Left lung (tissue), 4 donors: ENCODE measurements at regions not wholly inside any gene's neighbourhood (a gene's known extent, or its start where the extent isn't known, plus 50 kb on each side); places are given as distances from the start of the nearest gene placed in this dataset.
"Not testable (repeated sequence)": the region's sequence is repeated elsewhere in the genome, so short reads cannot be mapped to it uniquely, and the experiment has no call there.

Experiments
- ATAC-seq: fragments of 200-7000 bp; cut with Tn5 transposase; one replicate; pipeline ENCODE4 v1.9.1; 2020; ENCODE audit warnings: moderate library complexity
- DNase-seq, 4 donors: peaks; one replicate each; pipeline ENCODE4 v3.0.0-alpha.2; 2013 to 2020
- H3K27ac ChIP-seq, 2 donors: fragments of 200-600 bp; sonication (generic) in 1 of 2; one replicate each; pipeline versions ENCODE4 v1.5.0 to v1.8.0; 2020 to 2021
- H3K27me3 ChIP-seq, 2 donors: fragments of 200-600 bp; sonication (generic) in 1 of 2; one replicate each; pipeline versions ENCODE4 v1.5.0 to v1.8.0; 2020 to 2021
- H3K36me3 ChIP-seq, 2 donors: fragments of 200-600 bp; sonication (generic) in 1 of 2; one replicate each; pipeline versions ENCODE4 v1.5.0 to v1.8.0; 2020 to 2021
- H3K4me1 ChIP-seq, 2 donors: fragments of 200-600 bp; one replicate each; pipeline ENCODE4 v1.8.0; 2021
- H3K4me3 ChIP-seq, 2 donors: fragments of 200-600 bp; sonication (generic) in 1 of 2; one replicate each; pipeline versions ENCODE4 v1.5.0 to v1.8.0; 2020 to 2021; ENCODE audit warnings: mild to moderate bottlenecking in 1 of 2
- H3K9me3 ChIP-seq, 2 donors: fragments of 200-600 bp; sonication (generic) in 1 of 2; one replicate each; pipeline versions ENCODE4 v1.5.0 to v1.8.0; 2020 to 2021
- intact Hi-C, 2 donors: fragments of 100-400 bp; cut with DNase I; formaldehyde crosslinking; loops; one replicate each; pipeline versions ENCODE4 v1.11.2 to v1.14.2; 2022
- TF ChIP-seq, protein P1 (sequence below), 2 donors: fragments of 200-600 bp; sonication (generic) in 1 of 2; IDR thresholded peaks; one replicate each; pipeline versions ENCODE4 v1.5.0 to v1.8.0; 2021; ENCODE audit warnings: antibody characterized with exemption in 2 of 2
- donor health status: DM: no; HTN: yes; CAD: no.
- donor health status: DM: no; HTN: no; CAD: no.

DNA sequence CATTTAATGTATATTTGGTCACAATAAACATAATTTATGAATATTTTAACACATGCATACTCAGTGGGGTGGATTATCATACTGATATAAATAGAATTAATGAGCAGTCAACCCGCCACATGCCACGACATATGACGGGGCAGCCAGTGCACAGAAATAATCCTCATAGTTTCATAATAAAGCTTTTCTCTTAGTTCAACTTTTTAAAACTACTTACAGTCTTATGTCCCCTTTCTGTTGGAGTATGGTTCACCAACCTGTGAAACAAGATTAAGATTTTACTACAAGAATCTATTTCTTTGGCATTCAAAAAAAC, 75.6 kb upstream of the ETAA1 start:
- H3K9me3 ChIP-seq = no peaks in the 10 kb centered on the region
- no peaks in the 10 kb centered on the region for H3K36me3 ChIP-seq
- ATAC-seq (no peak), DNase-seq (no peak)
- no peaks in the 10 kb centered on the region for H3K4me1 ChIP-seq
- TF ChIP-seq, protein P1, sequence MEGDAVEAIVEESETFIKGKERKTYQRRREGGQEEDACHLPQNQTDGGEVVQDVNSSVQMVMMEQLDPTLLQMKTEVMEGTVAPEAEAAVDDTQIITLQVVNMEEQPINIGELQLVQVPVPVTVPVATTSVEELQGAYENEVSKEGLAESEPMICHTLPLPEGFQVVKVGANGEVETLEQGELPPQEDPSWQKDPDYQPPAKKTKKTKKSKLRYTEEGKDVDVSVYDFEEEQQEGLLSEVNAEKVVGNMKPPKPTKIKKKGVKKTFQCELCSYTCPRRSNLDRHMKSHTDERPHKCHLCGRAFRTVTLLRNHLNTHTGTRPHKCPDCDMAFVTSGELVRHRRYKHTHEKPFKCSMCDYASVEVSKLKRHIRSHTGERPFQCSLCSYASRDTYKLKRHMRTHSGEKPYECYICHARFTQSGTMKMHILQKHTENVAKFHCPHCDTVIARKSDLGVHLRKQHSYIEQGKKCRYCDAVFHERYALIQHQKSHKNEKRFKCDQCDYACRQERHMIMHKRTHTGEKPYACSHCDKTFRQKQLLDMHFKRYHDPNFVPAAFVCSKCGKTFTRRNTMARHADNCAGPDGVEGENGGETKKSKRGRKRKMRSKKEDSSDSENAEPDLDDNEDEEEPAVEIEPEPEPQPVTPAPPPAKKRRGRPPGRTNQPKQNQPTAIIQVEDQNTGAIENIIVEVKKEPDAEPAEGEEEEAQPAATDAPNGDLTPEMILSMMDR (IDR thresholded peaks at IDR 0.05) = no peak
- peak overlapping the region in 1 of 2 donors; percentile 14 for H3K27ac ChIP-seq
- no peak overlapping the region for H3K4me3 ChIP-seq
- H3K27me3 ChIP-seq = peaks cover 0 to 6% of the 10 kb centered on the region in 2 donors
- intact Hi-C loops = no loop called here

DNA sequence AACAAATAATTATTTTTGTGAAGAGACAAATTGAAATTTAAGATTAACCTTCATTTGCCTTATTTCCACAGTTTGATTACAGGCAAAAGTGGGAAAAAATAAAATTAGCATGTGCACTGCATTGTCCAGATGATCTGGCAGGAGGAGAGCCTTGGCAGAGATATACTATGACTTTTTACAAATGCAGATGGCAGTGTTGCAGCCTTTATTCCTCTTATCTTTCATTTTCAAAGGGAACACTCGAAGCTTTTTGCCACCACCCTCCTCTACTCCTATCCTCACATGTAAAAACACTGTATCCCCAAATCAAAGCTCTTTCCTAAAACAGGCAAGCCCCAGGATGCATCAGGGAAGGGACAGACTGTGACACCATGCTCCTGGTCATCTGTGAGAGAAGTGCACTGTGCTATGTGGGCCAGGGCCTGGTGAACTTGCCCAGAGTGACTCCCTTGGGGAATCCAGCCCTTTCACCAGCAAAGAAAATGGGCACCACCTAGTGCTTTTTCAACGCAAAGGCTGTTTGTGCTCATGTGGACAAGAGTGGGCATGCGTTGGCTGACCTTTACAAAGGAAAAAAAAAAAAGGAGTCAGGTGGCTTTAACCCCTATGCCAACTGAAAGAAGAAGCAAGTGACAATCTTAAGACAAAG, 74.7 kb upstream of the ETAA1 start:
- no peak overlapping the region for H3K4me3 ChIP-seq
- H3K27ac ChIP-seq = peak overlapping the region in 1 of 2 donors; percentile 14
- DNase-seq = peak in 2 of 4 donors; percentile 26 to 33
- H3K36me3 ChIP-seq = no peaks in the 10 kb centered on the region
- no peaks in the 10 kb centered on the region for H3K4me1 ChIP-seq
- intact Hi-C loops = no loop called here
- H3K27me3 ChIP-seq = peaks cover 0 to 6% of the 10 kb centered on the region in 2 donors
- H3K9me3 ChIP-seq = no peaks in the 10 kb centered on the region
- peak; percentile 92 for ATAC-seq
- TF ChIP-seq, protein P1 (IDR thresholded peaks at IDR 0.05) = peak in 1 of 2 donors; percentile 25

DNA sequence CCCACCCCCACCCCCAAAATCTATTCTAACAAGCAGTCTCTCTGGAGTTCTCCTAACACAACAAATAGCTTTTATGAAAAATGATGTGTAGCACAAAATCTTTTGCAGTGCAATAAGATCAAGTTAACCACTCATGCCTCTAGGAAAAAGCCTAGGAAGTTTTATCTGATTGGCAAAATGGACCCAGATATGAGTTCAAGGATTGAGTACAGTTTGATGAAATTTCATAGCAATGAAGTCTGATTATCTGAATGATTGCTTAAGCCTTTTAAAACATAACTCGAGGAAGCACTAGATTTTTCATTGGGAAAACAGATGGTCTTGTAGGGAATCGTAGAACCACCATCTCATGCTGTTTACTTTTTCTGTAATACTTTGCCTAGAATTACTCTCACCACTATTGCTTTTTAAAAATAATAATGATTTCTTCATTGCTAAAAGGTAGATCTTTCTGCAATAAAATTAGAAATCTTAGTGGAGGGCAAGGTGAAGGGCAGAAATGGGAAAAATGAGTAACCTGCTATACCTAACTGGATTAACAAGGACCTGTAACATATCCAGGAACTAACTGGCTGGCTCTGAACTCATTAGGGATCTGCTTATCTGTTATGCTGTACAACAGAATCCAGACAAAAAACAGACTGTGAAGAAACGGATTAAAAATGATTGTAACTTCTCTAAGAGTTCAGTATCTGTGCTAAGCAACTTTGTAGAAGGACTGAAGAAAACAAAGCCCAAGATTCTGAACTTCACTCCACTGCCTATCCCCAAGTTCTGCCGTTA, 73.7 kb upstream of the ETAA1 start:
- H3K4me3 ChIP-seq = no peak overlapping the region
- intact Hi-C loops = no loop called here
- ATAC-seq = no peak
- H3K4me1 ChIP-seq = no peaks in the 10 kb centered on the region
- TF ChIP-seq, protein P1 (IDR thresholded peaks at IDR 0.05) = no peak
- H3K27me3 ChIP-seq = peaks cover 0 to 9% of the 10 kb centered on the region in 2 donors
- no peaks in the 10 kb centered on the region for H3K36me3 ChIP-seq
- H3K9me3 ChIP-seq = no peaks in the 10 kb centered on the region
- H3K27ac ChIP-seq = no peak overlapping the region
- DNase-seq = no peak

DNA sequence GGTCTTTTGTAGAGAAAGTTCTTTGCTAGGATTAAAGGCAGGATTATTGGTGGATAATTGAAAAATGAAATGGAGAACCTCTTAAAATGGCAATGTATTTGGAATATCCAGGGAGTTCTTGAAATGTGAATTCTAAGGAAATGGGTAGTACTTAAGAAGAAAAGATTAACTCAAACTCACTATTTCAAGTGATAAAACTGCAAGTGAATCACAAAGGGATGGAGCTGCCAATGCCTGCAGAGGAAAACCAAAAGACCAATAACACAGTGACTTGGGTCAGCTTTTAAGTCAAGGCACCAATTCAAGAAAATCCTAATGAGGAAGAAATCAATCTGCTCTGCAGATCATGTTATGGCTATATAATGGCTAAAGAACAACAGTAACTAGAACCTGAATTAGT, 67.6 kb upstream of the ETAA1 start:
- Histone ChIP-seq H3K4me3 (no peak overlapping the region), H3K36me3 (no peaks in the 10 kb centered on the region), H3K9me3 (no peaks in the 10 kb centered on the region), H3K27ac (no peak overlapping the region), H3K27me3 (peaks cover 0 to 9% of the 10 kb centered on the region in 2 donors), H3K4me1 (no peaks in the 10 kb centered on the region)
- TF ChIP-seq, protein P1 (IDR thresholded peaks at IDR 0.05) = no peak
- no peak for DNase-seq
- intact Hi-C loops = no loop called here
- no peak for ATAC-seq

DNA sequence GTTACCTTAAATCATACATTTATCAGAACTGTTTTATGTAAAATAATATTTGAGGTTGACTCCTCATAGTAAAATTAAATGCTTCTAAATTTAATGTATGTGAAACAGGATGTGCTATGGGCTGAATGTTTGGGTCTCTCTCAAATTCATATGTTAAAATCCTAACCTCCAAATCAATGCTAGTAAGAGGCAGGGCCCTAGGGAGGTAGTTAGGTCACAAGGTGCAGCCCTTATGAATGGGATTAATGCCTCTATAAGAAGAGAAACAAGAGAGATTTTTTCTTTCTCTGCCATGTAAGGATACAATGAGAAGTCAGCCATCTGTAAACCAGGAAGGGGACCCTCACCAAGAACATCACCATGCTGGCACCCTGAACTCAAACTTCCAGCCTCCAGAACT, 67.2 kb upstream of the ETAA1 start:
- intact Hi-C loops = no loop called here

DNA sequence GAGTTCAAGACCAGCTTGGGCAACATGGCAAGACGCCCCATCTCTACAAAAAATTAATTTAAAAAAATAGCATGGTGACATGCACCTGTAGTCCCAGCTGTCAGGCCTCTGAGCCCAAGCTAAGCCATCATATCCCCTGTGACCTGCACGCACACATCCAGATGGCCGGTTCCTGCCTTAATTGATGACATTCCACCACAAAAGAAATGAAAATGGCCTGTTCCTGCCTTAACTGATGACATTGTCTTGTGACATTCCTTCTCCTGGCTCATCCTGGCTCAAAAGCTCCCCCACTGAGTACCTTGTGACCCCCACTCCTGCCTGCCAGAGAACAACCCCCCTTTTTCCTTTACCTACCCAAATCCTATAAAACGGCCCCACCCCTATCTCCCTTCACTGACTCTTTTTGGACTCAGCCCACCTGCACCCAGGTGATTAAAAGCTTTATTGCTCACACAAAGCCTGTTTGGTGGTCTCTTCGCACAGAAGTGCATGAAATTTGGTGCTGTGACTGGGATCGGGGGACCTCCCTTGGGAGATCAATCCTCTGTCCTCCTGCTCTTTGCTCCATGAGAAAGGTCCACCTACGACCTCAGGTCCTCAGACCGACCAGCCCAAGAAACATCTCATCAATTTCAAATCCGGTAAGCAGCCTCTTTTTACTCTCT, 65.6 kb upstream of the ETAA1 start:
- DNase-seq, H3K27me3 ChIP-seq, intact Hi-C loops, H3K4me1 ChIP-seq, H3K27ac ChIP-seq, H3K36me3 ChIP-seq, H3K4me3 ChIP-seq, H3K9me3 ChIP-seq, ATAC-seq: not testable (repeated sequence)

More for the DNA sequence above, 67.2 kb upstream of the ETAA1 start:
- ATAC-seq (no peak), DNase-seq (no peak)
- H3K27me3 ChIP-seq = peaks cover 0 to 5% of the 10 kb centered on the region in 2 donors
- H3K36me3 ChIP-seq = no peaks in the 10 kb centered on the region
- no peaks in the 10 kb centered on the region for H3K4me1 ChIP-seq
- H3K27ac ChIP-seq = no peak overlapping the region
- no peaks in the 10 kb centered on the region for H3K9me3 ChIP-seq
- TF ChIP-seq, protein P1 (IDR thresholded peaks at IDR 0.05) = no peak
- H3K4me3 ChIP-seq = no peak overlapping the region
